ENCODE measurements at regions not wholly inside any gene's neighbourhood (a gene's known extent, or its start where the extent isn't known, plus 50 kb on each side); places are given as distances from the start of the nearest gene placed in this dataset.

- no peaks in the 10 kb centered on the region for H4K20me1 ChIP-seq (ENCODE audit: low read length)
- H3K9ac ChIP-seq (ENCODE audit: low read length), result no peak overlapping the region
- H3K4me3 ChIP-seq (ENCODE audit: low read length), result no peak overlapping the region
- H3K27ac ChIP-seq (ENCODE audit: low read length), result no peak overlapping the region
- intact Hi-C loops (cut with micrococcal nuclease), result no loop called here
- TF ChIP-seq, protein P1, sequence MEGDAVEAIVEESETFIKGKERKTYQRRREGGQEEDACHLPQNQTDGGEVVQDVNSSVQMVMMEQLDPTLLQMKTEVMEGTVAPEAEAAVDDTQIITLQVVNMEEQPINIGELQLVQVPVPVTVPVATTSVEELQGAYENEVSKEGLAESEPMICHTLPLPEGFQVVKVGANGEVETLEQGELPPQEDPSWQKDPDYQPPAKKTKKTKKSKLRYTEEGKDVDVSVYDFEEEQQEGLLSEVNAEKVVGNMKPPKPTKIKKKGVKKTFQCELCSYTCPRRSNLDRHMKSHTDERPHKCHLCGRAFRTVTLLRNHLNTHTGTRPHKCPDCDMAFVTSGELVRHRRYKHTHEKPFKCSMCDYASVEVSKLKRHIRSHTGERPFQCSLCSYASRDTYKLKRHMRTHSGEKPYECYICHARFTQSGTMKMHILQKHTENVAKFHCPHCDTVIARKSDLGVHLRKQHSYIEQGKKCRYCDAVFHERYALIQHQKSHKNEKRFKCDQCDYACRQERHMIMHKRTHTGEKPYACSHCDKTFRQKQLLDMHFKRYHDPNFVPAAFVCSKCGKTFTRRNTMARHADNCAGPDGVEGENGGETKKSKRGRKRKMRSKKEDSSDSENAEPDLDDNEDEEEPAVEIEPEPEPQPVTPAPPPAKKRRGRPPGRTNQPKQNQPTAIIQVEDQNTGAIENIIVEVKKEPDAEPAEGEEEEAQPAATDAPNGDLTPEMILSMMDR (conservative IDR thresholded peaks at IDR 0.05; ENCODE audit: low read depth, low read length), result no peak
- TF ChIP-seq EZH2phosphoT487 (IDR thresholded peaks at IDR 0.05; ENCODE audit: borderline replicate concordance, low read length), result no peak
- no peak for TF ChIP-seq EZH2 (IDR thresholded peaks at IDR 0.05; ENCODE audit: low read length, unreplicated experiment)
- H3K4me1 ChIP-seq (ENCODE audit: insufficient read depth, low read length), result no peaks in the 10 kb centered on the region
- no peaks in the 10 kb centered on the region for H3K79me2 ChIP-seq (ENCODE audit: low read length)
- H3K36me3 ChIP-seq (ENCODE audit: low read depth, low read length), result no peaks in the 10 kb centered on the region
- ChIA-PET POLR2A (ENCODE audit: unreplicated experiment) (no interaction called here), CTCF (no interaction called here)
- no peaks in the 10 kb centered on the region for H3K9me3 ChIP-seq (ENCODE audit: low read length)
- no peak overlapping the region for H2AFZ ChIP-seq (ENCODE audit: low read length)
- no peaks in the 10 kb centered on the region for H3K9me2 ChIP-seq (replicated peaks; ENCODE audit: low read length)
- no peak for ATAC-seq
- H3K4me2 ChIP-seq (ENCODE audit: low read length), result no peak overlapping the region
- no peak for DNase-seq
- H3K27me3 ChIP-seq (ENCODE audit: low read length), result peaks cover 54% of the 10 kb centered on the region
- H3F3A ChIP-seq (ENCODE audit: low read length, unreplicated experiment), result no peaks in the 10 kb centered on the region
- no TSS peak for BruUV-seq (replicated peaks)
These were observed 56.6 kb upstream of the EYA2 start for GRCh38 chr20:46838011-46838410.

GRCh38 chr20:46840054-46840729 is 54.5 kb upstream of the EYA2 start:
- POLR2A ChIA-PET (ENCODE audit: unreplicated experiment), result no interaction called here
- H3K4me1 ChIP-seq (ENCODE audit: insufficient read depth, low read length), result no peaks in the 10 kb centered on the region
- peaks cover 55% of the 10 kb centered on the region for H3K27me3 ChIP-seq (ENCODE audit: low read length)
- no peak for TF ChIP-seq EZH2 (IDR thresholded peaks at IDR 0.05; ENCODE audit: low read length, unreplicated experiment)
- no peak for TF ChIP-seq EZH2phosphoT487 (IDR thresholded peaks at IDR 0.05; ENCODE audit: borderline replicate concordance, low read length)
- TF ChIP-seq, protein P1 (conservative IDR thresholded peaks at IDR 0.05; ENCODE audit: low read depth, low read length), result no peak
- no peak overlapping the region for H3K9ac ChIP-seq (ENCODE audit: low read length)
- no peak overlapping the region for H3K4me2 ChIP-seq (ENCODE audit: low read length)
- intact Hi-C loops (cut with micrococcal nuclease), result no loop called here
- H3K36me3 ChIP-seq (ENCODE audit: low read depth, low read length), result no peaks in the 10 kb centered on the region
- H3K9me3 ChIP-seq (ENCODE audit: low read length), result no peaks in the 10 kb centered on the region
- no peak for DNase-seq
- no peak overlapping the region for H2AFZ ChIP-seq (ENCODE audit: low read length)
- no peak overlapping the region for H3K27ac ChIP-seq (ENCODE audit: low read length)
- no peaks in the 10 kb centered on the region for H3K79me2 ChIP-seq (ENCODE audit: low read length)
- H4K20me1 ChIP-seq (ENCODE audit: low read length), result no peaks in the 10 kb centered on the region
- H3F3A ChIP-seq (ENCODE audit: low read length, unreplicated experiment), result no peaks in the 10 kb centered on the region
- BruUV-seq (replicated peaks), result no TSS peak
- no peaks in the 10 kb centered on the region for H3K9me2 ChIP-seq (replicated peaks; ENCODE audit: low read length)
- H3K4me3 ChIP-seq (ENCODE audit: low read length), result no peak overlapping the region
- ATAC-seq, result no peak
- CTCF ChIA-PET, result no interaction called here

All from PC-3 (cell line).